SK-N-MC (cell line): ENCODE measurements at regions not wholly inside any gene's neighbourhood (a gene's known extent, or its start where the extent isn't known, plus 50 kb on each side); places are given as distances from the start of the nearest gene placed in this dataset.

ENCODE experiments used
- EZH2 ChIP-seq: fragments of 200-600 bp; sonication (generic); IDR thresholded peaks from one replicate; pipeline ENCODE4 v1.6.1; 2017; ENCODE audit warnings: antibody characterized with exemption
- FOXP2 ChIP-seq: optimal IDR thresholded peaks from 2 replicates; pipeline ENCODE3; 2011; ENCODE audit warnings: mild to moderate bottlenecking, moderate library complexity; ENCODE audit not compliant: insufficient read depth; ENCODE audit errors: extremely low read length, control extremely low read depth
- POLR2AphosphoS5 ChIP-seq: IDR thresholded peaks from 2 replicates; pipeline ENCODE4 v1.6.1; 2012; ENCODE audit warnings: mild to moderate bottlenecking, low read depth, low read length, borderline replicate concordance

GRCh38 chr10:130341356-130341755 is 205.2 kb downstream of the GLRX3 start:
- no peak for TF ChIP-seq EZH2
- no peak for TF ChIP-seq POLR2AphosphoS5
- no peak for TF ChIP-seq FOXP2
